ENCODE measurements at regions not wholly inside any gene's neighbourhood (a gene's known extent, or its start where the extent isn't known, plus 50 kb on each side); places are given as distances from the start of the nearest gene placed in this dataset.

GRCh38 chrX:69066966-69067525 is 98.2 kb downstream of the PJA1 start:
- ATAC-seq (no peak), DNase-seq (no peak)
- H3K4me3 ChIP-seq, result no peak overlapping the region
- intact Hi-C loops (cut with DNase I, micrococcal nuclease), result no loop called here
- no peaks in the 10 kb centered on the region for H3K4me1 ChIP-seq (ENCODE audit: low read depth)
- no peaks in the 10 kb centered on the region for H3K9me3 ChIP-seq
- TF ChIP-seq CTCF (IDR thresholded peaks at IDR 0.05), result no peak
- H3K36me3 ChIP-seq (ENCODE audit: low read depth), result no peaks in the 10 kb centered on the region

- intact Hi-C loops (cut with DNase I, micrococcal nuclease), result no loop called here
Observed at GRCh38 chrX:69066021-69066757, 99.1 kb downstream of the PJA1 start.

GRCh38 chrX:69065451-69065850 is 99.8 kb downstream of the PJA1 start:
- no peak overlapping the region for H3K4me3 ChIP-seq
- no peaks in the 10 kb centered on the region for H3K36me3 ChIP-seq (ENCODE audit: low read depth)
- no peaks in the 10 kb centered on the region for H3K4me1 ChIP-seq (ENCODE audit: low read depth)
- intact Hi-C loops (cut with DNase I, micrococcal nuclease), result no loop called here
- ATAC-seq (no peak), DNase-seq (no peak)
- H3K9me3 ChIP-seq, result no peaks in the 10 kb centered on the region
- no peak for TF ChIP-seq CTCF (IDR thresholded peaks at IDR 0.05)

More at GRCh38 chrX:69066021-69066757, 99.1 kb downstream of the PJA1 start:
- ATAC-seq (no peak), DNase-seq (no peak)
- H3K4me1 ChIP-seq (ENCODE audit: low read depth), result no peaks in the 10 kb centered on the region
- H3K4me3 ChIP-seq, result no peak overlapping the region
- H3K9me3 ChIP-seq, result no peaks in the 10 kb centered on the region
- no peak for TF ChIP-seq CTCF (IDR thresholded peaks at IDR 0.05)
- H3K36me3 ChIP-seq (ENCODE audit: low read depth), result no peaks in the 10 kb centered on the region

- no peak for ATAC-seq
- intact Hi-C loops (cut with DNase I, micrococcal nuclease), result loop anchor here in 1 of 2 donors (5.0 kb wide), 1 partner anchor 236 kb away; the partner anchor contains the start of gene EFNB1
- Histone ChIP-seq H3K4me1 (ENCODE audit: low read depth) (no peaks in the 10 kb centered on the region), H3K9me3 (no peaks in the 10 kb centered on the region), H3K36me3 (ENCODE audit: low read depth) (no peaks in the 10 kb centered on the region), H3K4me3 (no peak overlapping the region)
- TF ChIP-seq CTCF (IDR thresholded peaks at IDR 0.05), result no peak
- DNase-seq, result no peak
Observed at GRCh38 chrX:69063486-69063885, 101.8 kb downstream of the PJA1 start.

GRCh38 chrX:69062493-69062892 is 102.8 kb downstream of the PJA1 start:
- H3K4me3 ChIP-seq, result no peak overlapping the region
- TF ChIP-seq CTCF (IDR thresholded peaks at IDR 0.05), result no peak
- intact Hi-C loops (cut with DNase I, micrococcal nuclease), result loop anchor here in 1 of 2 donors (5.0 kb wide), 1 partner anchor 235 kb away; the partner anchor contains the start of gene EFNB1
- no peaks in the 10 kb centered on the region for H3K4me1 ChIP-seq (ENCODE audit: low read depth)
- DNase-seq (no peak), ATAC-seq (no peak)
- no peaks in the 10 kb centered on the region for H3K36me3 ChIP-seq (ENCODE audit: low read depth)
- no peaks in the 10 kb centered on the region for H3K9me3 ChIP-seq

All from mucosa of descending colon (tissue), 3 donors.